ENCODE measurements at regions not wholly inside any gene's neighbourhood (a gene's known extent, or its start where the extent isn't known, plus 50 kb on each side); places are given as distances from the start of the nearest gene placed in this dataset.

GRCh38 chr2:204124140-204124750, 187.7 kb downstream of the ICOS start:
- Histone ChIP-seq H3K4me2 (ENCODE audit: low read depth, low read length, poor library complexity, severe bottlenecking) (no peak overlapping the region), H3F3A (ENCODE audit: low read depth) (no peaks in the 10 kb centered on the region)

GRCh38 chr2:204126705-204127104, 190.1 kb downstream of the ICOS start:
- no peak overlapping the region for H3K4me2 ChIP-seq (ENCODE audit: low read depth, low read length, poor library complexity, severe bottlenecking)
- H3K36me3 ChIP-seq (ENCODE audit: insufficient read depth, low read length): no peaks in the 10 kb centered on the region
- no peak overlapping the region for H3K9ac ChIP-seq (ENCODE audit: low read depth, low read length, poor library complexity, severe bottlenecking)
- no peaks in the 10 kb centered on the region for H3K9me3 ChIP-seq (ENCODE audit: insufficient read depth, low read depth, low read length)
- no peaks in the 10 kb centered on the region for H4K20me1 ChIP-seq (ENCODE audit: insufficient read depth, low read length, poor library complexity, severe bottlenecking)
- H2AFZ ChIP-seq (ENCODE audit: low read length): no peak overlapping the region
- H3F3A ChIP-seq (ENCODE audit: low read depth): no peaks in the 10 kb centered on the region
- no peaks in the 10 kb centered on the region for H3K79me2 ChIP-seq (ENCODE audit: insufficient read depth, low read length)
- TF ChIP-seq CTCF (conservative IDR thresholded peaks at IDR 0.05; ENCODE audit: low read length) (no peak), EZH2phosphoT487 (IDR thresholded peaks at IDR 0.05; ENCODE audit: borderline replicate concordance) (no peak)
- no peaks in the 10 kb centered on the region for H3K4me1 ChIP-seq (ENCODE audit: insufficient read depth, low read length, poor library complexity, severe bottlenecking)
- no peaks in the 10 kb centered on the region for H3K9me2 ChIP-seq (replicated peaks; ENCODE audit: low read depth, low read length)
- peaks cover 4% of the 10 kb centered on the region for H3K27me3 ChIP-seq (ENCODE audit: insufficient read depth, low read length, poor library complexity, severe bottlenecking)
- no peak overlapping the region for H3K4me3 ChIP-seq (ENCODE audit: low read length, poor library complexity, severe bottlenecking)

More at GRCh38 chr2:204124140-204124750, 187.7 kb downstream of the ICOS start:
- no peaks in the 10 kb centered on the region for H3K36me3 ChIP-seq (ENCODE audit: insufficient read depth, low read length)
- no peak overlapping the region for H3K4me3 ChIP-seq (ENCODE audit: low read length, poor library complexity, severe bottlenecking)
- H3K79me2 ChIP-seq (ENCODE audit: insufficient read depth, low read length): no peaks in the 10 kb centered on the region
- TF ChIP-seq CTCF (conservative IDR thresholded peaks at IDR 0.05; ENCODE audit: low read length) (no peak), EZH2phosphoT487 (IDR thresholded peaks at IDR 0.05; ENCODE audit: borderline replicate concordance) (no peak)
- no peaks in the 10 kb centered on the region for H3K9me3 ChIP-seq (ENCODE audit: insufficient read depth, low read depth, low read length)
- no peak overlapping the region for H3K9ac ChIP-seq (ENCODE audit: low read depth, low read length, poor library complexity, severe bottlenecking)
- no peaks in the 10 kb centered on the region for H3K9me2 ChIP-seq (replicated peaks; ENCODE audit: low read depth, low read length)
- H3K4me1 ChIP-seq (ENCODE audit: insufficient read depth, low read length, poor library complexity, severe bottlenecking): no peaks in the 10 kb centered on the region
- no peaks in the 10 kb centered on the region for H4K20me1 ChIP-seq (ENCODE audit: insufficient read depth, low read length, poor library complexity, severe bottlenecking)
- H3K27me3 ChIP-seq (ENCODE audit: insufficient read depth, low read length, poor library complexity, severe bottlenecking): peaks cover 4% of the 10 kb centered on the region
- no peak overlapping the region for H2AFZ ChIP-seq (ENCODE audit: low read length)

GRCh38 chr2:204127238-204127637, 190.7 kb downstream of the ICOS start:
- Histone ChIP-seq H4K20me1 (ENCODE audit: insufficient read depth, low read length, poor library complexity, severe bottlenecking) (no peaks in the 10 kb centered on the region), H3K79me2 (ENCODE audit: insufficient read depth, low read length) (no peaks in the 10 kb centered on the region), H2AFZ (ENCODE audit: low read length) (no peak overlapping the region), H3K27me3 (ENCODE audit: insufficient read depth, low read length, poor library complexity, severe bottlenecking) (peaks cover 4% of the 10 kb centered on the region), H3K4me2 (ENCODE audit: low read depth, low read length, poor library complexity, severe bottlenecking) (no peak overlapping the region), H3K9me2 (replicated peaks; ENCODE audit: low read depth, low read length) (no peaks in the 10 kb centered on the region), H3F3A (ENCODE audit: low read depth) (no peaks in the 10 kb centered on the region), H3K9me3 (ENCODE audit: insufficient read depth, low read depth, low read length) (no peaks in the 10 kb centered on the region), H3K9ac (ENCODE audit: low read depth, low read length, poor library complexity, severe bottlenecking) (no peak overlapping the region), H3K4me1 (ENCODE audit: insufficient read depth, low read length, poor library complexity, severe bottlenecking) (no peaks in the 10 kb centered on the region), H3K4me3 (ENCODE audit: low read length, poor library complexity, severe bottlenecking) (no peak overlapping the region), H3K36me3 (ENCODE audit: insufficient read depth, low read length) (no peaks in the 10 kb centered on the region)
- TF ChIP-seq CTCF (conservative IDR thresholded peaks at IDR 0.05; ENCODE audit: low read length) (no peak), EZH2phosphoT487 (IDR thresholded peaks at IDR 0.05; ENCODE audit: borderline replicate concordance) (no peak)
